ENCODE measurements at regions not wholly inside any gene's neighbourhood (a gene's known extent, or its start where the extent isn't known, plus 50 kb on each side); places are given as distances from the start of the nearest gene placed in this dataset.

GRCh38 chr7:46990761-46991160 is 591.1 kb downstream of the TNS3 start:
- Histone ChIP-seq H3F3A (ENCODE audit: insufficient read depth) (no peaks in the 10 kb centered on the region), H3K9ac (no peak overlapping the region), H3K27ac (no peak overlapping the region), H3K4me2 (ENCODE audit: unreplicated experiment) (no peak overlapping the region), H3K4me1 (ENCODE audit: insufficient read depth) (no peaks in the 10 kb centered on the region), H3K4me3 (no peak overlapping the region), H4K20me1 (ENCODE audit: insufficient read depth) (no peaks in the 10 kb centered on the region), H3K9me2 (ENCODE audit: insufficient read depth) (no peaks in the 10 kb centered on the region), H3K27me3 (replicated peaks; ENCODE audit: insufficient read depth) (no peaks in the 10 kb centered on the region), H3K36me3 (ENCODE audit: low read depth) (no peaks in the 10 kb centered on the region), H3K79me2 (ENCODE audit: insufficient read depth) (no peaks in the 10 kb centered on the region), H2AFZ (no peak overlapping the region), H3K9me3 (ENCODE audit: low read depth) (no peaks in the 10 kb centered on the region)
- in situ Hi-C loops (cut with MboI) = no loop called here
- no peak for TF ChIP-seq EZH2 (IDR thresholded peaks at IDR 0.05; ENCODE audit: insufficient read depth, poor library complexity, severe bottlenecking)
- TF ChIP-seq EZH2phosphoT487 (IDR thresholded peaks at IDR 0.05; ENCODE audit: insufficient read depth, low read depth) = no peak
- peak; percentile 36 for DNase-seq

GRCh38 chr7:46989247-46989646 is 592.7 kb downstream of the TNS3 start:
- in situ Hi-C loops (cut with MboI) = no loop called here
- no peak for DNase-seq
- Histone ChIP-seq H3K79me2 (ENCODE audit: insufficient read depth) (no peaks in the 10 kb centered on the region), H2AFZ (no peak overlapping the region), H4K20me1 (ENCODE audit: insufficient read depth) (no peaks in the 10 kb centered on the region), H3K4me2 (ENCODE audit: unreplicated experiment) (no peak overlapping the region), H3K27ac (no peak overlapping the region), H3K4me3 (no peak overlapping the region), H3K27me3 (replicated peaks; ENCODE audit: insufficient read depth) (no peaks in the 10 kb centered on the region), H3F3A (ENCODE audit: insufficient read depth) (no peaks in the 10 kb centered on the region), H3K9me3 (ENCODE audit: low read depth) (no peaks in the 10 kb centered on the region), H3K4me1 (ENCODE audit: insufficient read depth) (no peaks in the 10 kb centered on the region), H3K9me2 (ENCODE audit: insufficient read depth) (no peaks in the 10 kb centered on the region), H3K36me3 (ENCODE audit: low read depth) (no peaks in the 10 kb centered on the region), H3K9ac (no peak overlapping the region)
- TF ChIP-seq EZH2phosphoT487 (IDR thresholded peaks at IDR 0.05; ENCODE audit: insufficient read depth, low read depth) (no peak), EZH2 (IDR thresholded peaks at IDR 0.05; ENCODE audit: insufficient read depth, poor library complexity, severe bottlenecking) (no peak)

GRCh38 chr7:46982928-46983327 is 599.0 kb downstream of the TNS3 start:
- WGBS, 2 experiments (ENCODE audit: low coverage in 1 of 2, low lambda C conversion rate in 2 of 2, missing lambda C conversion rate in 2 of 2) = 95 to 96% methylated on average over 8 of the region's 8 CpGs

GRCh38 chr7:46979439-46979838 is 602.5 kb downstream of the TNS3 start:
- in situ Hi-C loops (cut with MboI) = no loop called here
- 64 to 77% methylated on average over 1 of the region's 1 CpG for WGBS, 2 experiments (ENCODE audit: low coverage in 1 of 2, low lambda C conversion rate in 2 of 2, missing lambda C conversion rate in 2 of 2)

More at GRCh38 chr7:46982928-46983327, 599.0 kb downstream of the TNS3 start:
- Histone ChIP-seq H2AFZ (no peak overlapping the region), H4K20me1 (ENCODE audit: insufficient read depth) (no peaks in the 10 kb centered on the region), H3K9ac (no peak overlapping the region), H3K36me3 (ENCODE audit: low read depth) (no peaks in the 10 kb centered on the region), H3K27me3 (replicated peaks; ENCODE audit: insufficient read depth) (no peaks in the 10 kb centered on the region), H3K4me3 (no peak overlapping the region), H3K27ac (no peak overlapping the region), H3K79me2 (ENCODE audit: insufficient read depth) (no peaks in the 10 kb centered on the region), H3K4me2 (ENCODE audit: unreplicated experiment) (no peak overlapping the region), H3K9me2 (ENCODE audit: insufficient read depth) (no peaks in the 10 kb centered on the region), H3K9me3 (ENCODE audit: low read depth) (no peaks in the 10 kb centered on the region), H3F3A (ENCODE audit: insufficient read depth) (no peaks in the 10 kb centered on the region), H3K4me1 (ENCODE audit: insufficient read depth) (peaks cover 5% of the 10 kb centered on the region; the same call in 1 of the 2 replicates)
- DNase-seq = no peak
- no peak for TF ChIP-seq EZH2 (IDR thresholded peaks at IDR 0.05; ENCODE audit: insufficient read depth, poor library complexity, severe bottlenecking)
- no peak for TF ChIP-seq EZH2phosphoT487 (IDR thresholded peaks at IDR 0.05; ENCODE audit: insufficient read depth, low read depth)
- in situ Hi-C loops (cut with MboI) = no loop called here

GRCh38 chr7:46975493-46975892 is 606.4 kb downstream of the TNS3 start:
- peaks cover 26% of the 10 kb centered on the region for H3F3A ChIP-seq (ENCODE audit: insufficient read depth)
- in situ Hi-C loops (cut with MboI) = no loop called here
- no peak overlapping the region for H3K4me2 ChIP-seq (ENCODE audit: unreplicated experiment)
- no peak overlapping the region for H3K4me3 ChIP-seq
- peaks cover 19% of the 10 kb centered on the region for H3K4me1 ChIP-seq (ENCODE audit: insufficient read depth)
- no peaks in the 10 kb centered on the region for H3K27me3 ChIP-seq (replicated peaks; ENCODE audit: insufficient read depth)
- no peak for DNase-seq
- H3K79me2 ChIP-seq (ENCODE audit: insufficient read depth) = no peaks in the 10 kb centered on the region
- no peak overlapping the region for H3K9ac ChIP-seq
- H3K9me2 ChIP-seq (ENCODE audit: insufficient read depth) = no peaks in the 10 kb centered on the region
- WGBS, 2 experiments (ENCODE audit: low coverage in 1 of 2, low lambda C conversion rate in 2 of 2, missing lambda C conversion rate in 2 of 2) = 92 to 93% methylated on average over 2 of the region's 2 CpGs
- no peak overlapping the region for H3K27ac ChIP-seq
- no peaks in the 10 kb centered on the region for H4K20me1 ChIP-seq (ENCODE audit: insufficient read depth)
- H3K36me3 ChIP-seq (ENCODE audit: low read depth) = no peaks in the 10 kb centered on the region
- TF ChIP-seq EZH2phosphoT487 (IDR thresholded peaks at IDR 0.05; ENCODE audit: insufficient read depth, low read depth) (no peak), EZH2 (IDR thresholded peaks at IDR 0.05; ENCODE audit: insufficient read depth, poor library complexity, severe bottlenecking) (no peak)
- H2AFZ ChIP-seq = no peak overlapping the region
- no peaks in the 10 kb centered on the region for H3K9me3 ChIP-seq (ENCODE audit: low read depth)

More at GRCh38 chr7:46979439-46979838, 602.5 kb downstream of the TNS3 start:
- Histone ChIP-seq H3K79me2 (ENCODE audit: insufficient read depth) (no peaks in the 10 kb centered on the region), H3K4me1 (ENCODE audit: insufficient read depth) (peaks cover 5% of the 10 kb centered on the region; the same call in 1 of the 2 replicates), H3K9ac (no peak overlapping the region), H3K27me3 (replicated peaks; ENCODE audit: insufficient read depth) (no peaks in the 10 kb centered on the region), H2AFZ (no peak overlapping the region), H3K9me2 (ENCODE audit: insufficient read depth) (no peaks in the 10 kb centered on the region), H3F3A (ENCODE audit: insufficient read depth) (no peaks in the 10 kb centered on the region), H3K4me3 (no peak overlapping the region), H3K9me3 (ENCODE audit: low read depth) (no peaks in the 10 kb centered on the region), H3K4me2 (ENCODE audit: unreplicated experiment) (no peak overlapping the region), H3K36me3 (ENCODE audit: low read depth) (no peaks in the 10 kb centered on the region), H3K27ac (no peak overlapping the region), H4K20me1 (ENCODE audit: insufficient read depth) (no peaks in the 10 kb centered on the region)
- TF ChIP-seq EZH2phosphoT487 (IDR thresholded peaks at IDR 0.05; ENCODE audit: insufficient read depth, low read depth) (peak; percentile 78; the same call in 1 of the 2 replicates), EZH2 (IDR thresholded peaks at IDR 0.05; ENCODE audit: insufficient read depth, poor library complexity, severe bottlenecking) (no peak)
- DNase-seq = peak; percentile 13

Data from GM23248 (cell line).